Parathyroid adenoma (tissue), 2 donors: ENCODE measurements at regions not wholly inside any gene's neighbourhood (a gene's known extent, or its start where the extent isn't known, plus 50 kb on each side); places are given as distances from the start of the nearest gene placed in this dataset.

Experiments
- H2AFZ ChIP-seq: fragments of 300-600 bp; sonication (generic); one replicate; pipeline ENCODE4 v1.7.0; 2017; ENCODE audit warnings: antibody characterized with exemption, mild to moderate bottlenecking
- H3K27ac ChIP-seq: fragments of 300-600 bp; sonication (generic); one replicate; pipeline ENCODE4 v1.7.0; 2017
- H3K27me3 ChIP-seq: fragments of 300-600 bp; sonication (generic); one replicate; pipeline ENCODE4 v1.7.0; 2017; ENCODE audit warnings: low read length; ENCODE audit not compliant: control insufficient read depth, insufficient read depth
- H3K36me3 ChIP-seq: fragments of 300-600 bp; sonication (generic); one replicate; pipeline ENCODE4 v1.7.0; 2017; ENCODE audit warnings: low read length; ENCODE audit not compliant: control insufficient read depth, insufficient read depth
- H3K4me1 ChIP-seq: fragments of 300-600 bp; sonication (generic); one replicate; pipeline ENCODE4 v1.7.0; 2017; ENCODE audit warnings: control low read depth
- H3K4me2 ChIP-seq: fragments of 300-600 bp; sonication (generic); one replicate; pipeline ENCODE4 v1.7.0; 2017; ENCODE audit warnings: low read length
- H3K4me3 ChIP-seq: fragments of 300-600 bp; sonication (generic); one replicate; pipeline ENCODE4 v1.7.0; 2017; ENCODE audit warnings: low read depth, low read length
- H3K79me2 ChIP-seq: fragments of 300-600 bp; sonication (generic); one replicate; pipeline ENCODE4 v1.7.0; 2017; ENCODE audit warnings: control low read depth
- H3K9ac ChIP-seq: fragments of 300-600 bp; sonication (generic); one replicate; pipeline ENCODE4 v1.7.0; 2017; ENCODE audit warnings: mild to moderate bottlenecking
- H3K9me3 ChIP-seq: fragments of 300-600 bp; sonication (generic); one replicate; pipeline ENCODE4 v1.7.0; 2017; ENCODE audit warnings: low read length; ENCODE audit not compliant: control insufficient read depth
- CTCF ChIP-seq: fragments of 300-600 bp; sonication (generic); IDR thresholded peaks from one replicate; pipeline ENCODE4 v1.7.0; 2017; ENCODE audit warnings: antibody characterized with exemption, mild to moderate bottlenecking
- donor health status: primary hyperparathyroidism.

GRCh38 chr15:39358441-39359041 is 222.3 kb upstream of the THBS1 start:
- H2AFZ ChIP-seq = no peak overlapping the region
- no peak overlapping the region for H3K4me3 ChIP-seq
- no peak overlapping the region for H3K9ac ChIP-seq
- no peaks in the 10 kb centered on the region for H3K36me3 ChIP-seq
- H3K9me3 ChIP-seq = no peaks in the 10 kb centered on the region
- TF ChIP-seq CTCF = no peak
- no peak overlapping the region for H3K4me2 ChIP-seq
- no peaks in the 10 kb centered on the region for H3K4me1 ChIP-seq
- no peaks in the 10 kb centered on the region for H3K79me2 ChIP-seq
- no peak overlapping the region for H3K27ac ChIP-seq
- no peaks in the 10 kb centered on the region for H3K27me3 ChIP-seq

GRCh38 chr15:39359771-39360170 is 221.1 kb upstream of the THBS1 start:
- H3K9me3 ChIP-seq = no peaks in the 10 kb centered on the region
- H3K79me2 ChIP-seq = no peaks in the 10 kb centered on the region
- H3K4me1 ChIP-seq = no peaks in the 10 kb centered on the region
- no peaks in the 10 kb centered on the region for H3K36me3 ChIP-seq
- no peak for TF ChIP-seq CTCF
- no peaks in the 10 kb centered on the region for H3K27me3 ChIP-seq
- no peak overlapping the region for H3K9ac ChIP-seq
- no peak overlapping the region for H2AFZ ChIP-seq
- no peak overlapping the region for H3K4me3 ChIP-seq
- H3K4me2 ChIP-seq = no peak overlapping the region
- no peak overlapping the region for H3K27ac ChIP-seq

- no peaks in the 10 kb centered on the region for H3K27me3 ChIP-seq
- no peaks in the 10 kb centered on the region for H3K9me3 ChIP-seq
- no peak for TF ChIP-seq CTCF
- H3K9ac ChIP-seq = no peak overlapping the region
- H3K4me3 ChIP-seq = no peak overlapping the region
- H3K36me3 ChIP-seq = no peaks in the 10 kb centered on the region
- H3K79me2 ChIP-seq = no peaks in the 10 kb centered on the region
- no peak overlapping the region for H3K4me2 ChIP-seq
- H3K4me1 ChIP-seq = no peaks in the 10 kb centered on the region
- no peak overlapping the region for H3K27ac ChIP-seq
- no peak overlapping the region for H2AFZ ChIP-seq
Measured at GRCh38 chr15:39360452-39360851, 220.4 kb upstream of the THBS1 start.

- H3K27me3 ChIP-seq = no peaks in the 10 kb centered on the region
- H3K4me1 ChIP-seq = no peaks in the 10 kb centered on the region
- no peaks in the 10 kb centered on the region for H3K9me3 ChIP-seq
- no peak overlapping the region for H3K27ac ChIP-seq
- H2AFZ ChIP-seq = no peak overlapping the region
- no peak overlapping the region for H3K9ac ChIP-seq
- H3K4me3 ChIP-seq = no peak overlapping the region
- no peaks in the 10 kb centered on the region for H3K79me2 ChIP-seq
- no peak overlapping the region for H3K4me2 ChIP-seq
- H3K36me3 ChIP-seq = no peaks in the 10 kb centered on the region
- TF ChIP-seq CTCF = no peak
Measured at GRCh38 chr15:39361497-39361896, 219.4 kb upstream of the THBS1 start.

GRCh38 chr15:39362821-39363561 is 217.9 kb upstream of the THBS1 start:
- no peak overlapping the region for H3K4me3 ChIP-seq
- H3K79me2 ChIP-seq = no peaks in the 10 kb centered on the region
- H3K4me1 ChIP-seq = no peaks in the 10 kb centered on the region
- TF ChIP-seq CTCF = no peak
- H3K36me3 ChIP-seq = no peaks in the 10 kb centered on the region
- no peak overlapping the region for H2AFZ ChIP-seq
- H3K27me3 ChIP-seq = no peaks in the 10 kb centered on the region
- no peak overlapping the region for H3K4me2 ChIP-seq
- no peaks in the 10 kb centered on the region for H3K9me3 ChIP-seq
- no peak overlapping the region for H3K9ac ChIP-seq
- H3K27ac ChIP-seq = no peak overlapping the region
